IMR-90 (cell line): ENCODE measurements at regions not wholly inside any gene's neighbourhood (a gene's known extent, or its start where the extent isn't known, plus 50 kb on each side); places are given as distances from the start of the nearest gene placed in this dataset.
A peak's percentile ranks its signal among the peaks of the same experiment; 100 is the strongest.

Experiments
- ATAC-seq: fragments of 200-7000 bp; cut with Tn5 transposase; 2 replicates; pipeline ENCODE4 v1.9.1; 2020; ENCODE audit warnings: low read depth, mild to moderate bottlenecking, moderate library complexity
- BruUV-seq: library from RNA; stranded (reverse); fragments of 400-500 nt; replicated peaks from 2 replicates; lab custom pipeline; 2021; lab: Mats Ljungman, UMichigan
- CTCF ChIA-PET: fragments of 300-600 bp; formaldehyde crosslinking; extraction: SDS; loops from one replicate; lab custom pipeline; 2021; ENCODE audit warnings: antibody characterized with exemption; lab: Yijun Ruan, JAX
- POLR2A ChIA-PET: fragments of 300-600 bp; sonication (Branson Sonifier 250); formaldehyde crosslinking; loops from one replicate; lab custom pipeline; 2022; ENCODE audit warnings: antibody characterized with exemption; ENCODE audit not compliant: unreplicated experiment; lab: Charles Lee
- DNase-seq: peaks from one replicate; pipeline ENCODE4 v3.0.0; 2013
- H2AFZ ChIP-seq: replicated peaks from 2 replicates; pipeline ENCODE3; 2013; ENCODE audit warnings: low read length, mild to moderate bottlenecking; ENCODE audit not compliant: poor library complexity
- H2AK5ac ChIP-seq: 2 replicates; pipeline ENCODE4 v1.6.1; 2013; ENCODE audit warnings: low read depth, low read length, inconsistent platforms
- H2AK9ac ChIP-seq: replicated peaks from 2 replicates; pipeline ENCODE3; 2013; ENCODE audit warnings: mild to moderate bottlenecking, low read depth, low read length, moderate library complexity; ENCODE audit not compliant: poor library complexity
- H2BK120ac ChIP-seq: 2 replicates; pipeline ENCODE4 v1.6.1; 2013; ENCODE audit warnings: low read depth, low read length, inconsistent platforms
- H2BK15ac ChIP-seq: 3 replicates; pipeline ENCODE4 v1.6.1; 2013; ENCODE audit warnings: low read depth, low read length, inconsistent platforms
- H2BK20ac ChIP-seq: 2 replicates; pipeline ENCODE4 v1.6.1; 2013; ENCODE audit warnings: low read depth, mild to moderate bottlenecking, inconsistent platforms, low read length, moderate library complexity
- H2BK5ac ChIP-seq: 2 replicates; pipeline ENCODE4 v1.6.1; 2013; ENCODE audit warnings: mild to moderate bottlenecking, low read depth, low read length, inconsistent platforms; ENCODE audit not compliant: poor library complexity, severe bottlenecking
- H3K14ac ChIP-seq: replicated peaks from 2 replicates; pipeline ENCODE4 v1.6.1; 2013; ENCODE audit warnings: low read depth, low read length, inconsistent platforms
- H3K18ac ChIP-seq: 2 replicates; pipeline ENCODE4 v1.6.1; 2013; ENCODE audit warnings: low read depth, low read length, control low read depth
- H3K23ac ChIP-seq: 2 replicates; pipeline ENCODE4 v1.6.1; 2013; ENCODE audit warnings: low read depth, low read length, inconsistent platforms
- H3K27ac ChIP-seq: 2 replicates; pipeline ENCODE4 v1.5.1; 2013; ENCODE audit warnings: mild to moderate bottlenecking, control low read depth, low read length; ENCODE audit not compliant: insufficient read depth
- H3K27me3 ChIP-seq: 2 replicates; pipeline ENCODE4 v1.6.1; 2013; ENCODE audit warnings: low read length; ENCODE audit not compliant: control insufficient read depth, insufficient read depth
- H3K36me3 ChIP-seq: 2 replicates; pipeline ENCODE4 v1.6.1; 2013; ENCODE audit warnings: low read length, mixed read lengths; ENCODE audit not compliant: control insufficient read depth, insufficient read depth
- H3K4ac ChIP-seq: 2 replicates; pipeline ENCODE4 v1.6.1; 2013; ENCODE audit warnings: low read depth, low read length, inconsistent platforms
- H3K4me1 ChIP-seq: 2 replicates; pipeline ENCODE4 v1.6.1; 2013; ENCODE audit warnings: low read length, mixed read lengths; ENCODE audit not compliant: control insufficient read depth, insufficient read depth
- H3K4me2 ChIP-seq: 2 replicates; pipeline ENCODE4 v1.6.1; 2013; ENCODE audit warnings: low read depth, mild to moderate bottlenecking, control low read depth, low read length, moderate library complexity
- H3K4me3 ChIP-seq: 2 replicates; pipeline ENCODE4 v1.5.1; 2013; ENCODE audit warnings: low read depth, mild to moderate bottlenecking, control low read depth, low read length, moderate library complexity; ENCODE audit not compliant: insufficient read depth
- H3K56ac ChIP-seq: 2 replicates; pipeline ENCODE4 v1.6.1; 2013; ENCODE audit warnings: low read length, inconsistent platforms; ENCODE audit not compliant: insufficient read depth; ENCODE audit errors: extremely low read depth
- H3K79me1 ChIP-seq, 2 experiments: 2 replicates each; pipeline ENCODE4 v1.6.1; 2013; ENCODE audit warnings: low read length in 2 of 2, inconsistent platforms in 1 of 2, low read depth in 1 of 2
- H3K9ac ChIP-seq: 2 replicates; pipeline ENCODE4 v1.6.1; 2013; ENCODE audit warnings: low read depth, low read length, control low read depth
- H3K9me1 ChIP-seq: 2 replicates; pipeline ENCODE4 v1.6.1; 2013; ENCODE audit warnings: low read length, inconsistent platforms; ENCODE audit not compliant: insufficient read depth
- H3K9me3 ChIP-seq: 2 replicates; pipeline ENCODE4 v1.6.1; 2013; ENCODE audit warnings: low read length; ENCODE audit not compliant: control insufficient read depth, insufficient read depth
- H4K20me1 ChIP-seq: 2 replicates; pipeline ENCODE4 v1.6.1; 2013; ENCODE audit warnings: low read length, inconsistent platforms; ENCODE audit not compliant: insufficient read depth
- H4K5ac ChIP-seq: 2 replicates; pipeline ENCODE4 v1.6.1; 2013; ENCODE audit warnings: mild to moderate bottlenecking, low read depth, low read length, control low read depth
- H4K8ac ChIP-seq, 2 experiments: 2 replicates each; pipeline ENCODE4 v1.6.1; 2013; ENCODE audit warnings: low read depth in 2 of 2, low read length in 2 of 2, control low read depth in 1 of 2, inconsistent platforms in 1 of 2
- H4K91ac ChIP-seq: 2 replicates; pipeline ENCODE4 v1.6.1; 2013; ENCODE audit warnings: low read depth, low read length, inconsistent platforms; ENCODE audit not compliant: insufficient read depth
- FOS ChIP-seq: fragments of 150-350 bp; IDR thresholded peaks from 2 replicates; pipeline ENCODE4 v1.6.1; 2016; ENCODE audit warnings: low read depth, low read length
- MAFK ChIP-seq: IDR thresholded peaks from 2 replicates; pipeline ENCODE4 v1.6.1; 2012; ENCODE audit warnings: low read depth, low read length, improper control_type of control experiment
- RFX5 ChIP-seq: IDR thresholded peaks from 2 replicates; pipeline ENCODE4 v1.8.0; 2012; ENCODE audit warnings: low read depth, mild to moderate bottlenecking, low read length, moderate library complexity
- WGBS, 2 experiments: methylation state at CpG; one replicate each; pipeline versions ENCODE4 v1.1.5 to v1.1.7; 2013; ENCODE audit warnings: missing lambda C conversion rate in 2 of 2; ENCODE audit not compliant: insufficient read length in 1 of 2; ENCODE audit errors: extremely low coverage in 2 of 2; 5-methylcytosine and 5-hydroxymethylcytosine counted together
- dilution Hi-C: fragments of 300-500 bp; cut with HindIII; formaldehyde crosslinking; loops from one replicate; pipeline ENCODE4 v1.14.3; 2018; ENCODE audit warnings: low sequenced_read_pairs; ENCODE audit not compliant: unreplicated experiment
- in situ Hi-C: fragments of 300-500 bp; cut with MboI; formaldehyde crosslinking; loops from 3 replicates; pipeline ENCODE4 v1.14.3; 2019; ENCODE audit warnings: low sequenced_read_pairs, inconsistent platforms, mixed read lengths
- intact Hi-C: fragments of 100-400 bp; cut with micrococcal nuclease; formaldehyde crosslinking; loops from 2 replicates; pipeline ENCODE4 v1.10.0; 2022
- TF ChIP-seq, protein P1 (sequence below): conservative IDR thresholded peaks from 2 replicates; pipeline ENCODE4 v1.5.1; 2012; ENCODE audit warnings: mild to moderate bottlenecking, low read depth, low read length, improper control_type of control experiment

DNA sequence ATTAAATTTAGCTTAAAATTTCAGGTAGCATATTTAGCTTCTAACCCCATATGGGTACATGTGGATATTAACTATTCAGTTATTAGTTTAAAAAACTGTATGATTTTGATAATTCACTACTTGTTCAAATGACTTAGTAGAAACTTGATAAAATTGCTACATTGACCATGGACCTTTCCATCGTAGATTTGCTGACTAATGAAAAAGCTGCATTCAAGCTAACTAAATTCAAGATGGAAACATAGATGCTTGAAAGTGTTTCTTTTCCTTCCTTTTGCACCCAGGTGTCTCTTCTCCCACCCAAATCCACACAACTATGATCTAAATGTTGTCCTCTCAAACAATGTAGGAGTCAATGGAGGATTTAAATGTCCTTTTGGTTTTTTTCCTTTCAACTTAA lies 439.2 kb downstream of the TBC1D4 start:
- Histone ChIP-seq H3K4me2 (no peak overlapping the region), H3K27me3 (no peaks in the 10 kb centered on the region), H4K91ac (no peak overlapping the region), H3K36me3 (no peaks in the 10 kb centered on the region), H4K20me1 (no peaks in the 10 kb centered on the region), H3K79me1 (no peaks in the 10 kb centered on the region), H2AK9ac (no peak overlapping the region), H3K9me3 (no peaks in the 10 kb centered on the region), H3K4me1 (no peaks in the 10 kb centered on the region), H2BK5ac (no peak overlapping the region), H3K9me1 (no peaks in the 10 kb centered on the region), H2AK5ac (no peak overlapping the region), H3K14ac (no peak overlapping the region), H2BK15ac (no peak overlapping the region), H4K8ac (no peak overlapping the region), H2BK20ac (no peak overlapping the region), H2BK120ac (no peak overlapping the region), H3K23ac (no peak overlapping the region), H3K56ac (no peak overlapping the region), H3K4me3 (no peak overlapping the region), H3K4ac (no peak overlapping the region), H3K9ac (no peak overlapping the region), H3K27ac (no peak overlapping the region), H3K18ac (no peak overlapping the region), H4K5ac (no peak overlapping the region), H2AFZ (no peak overlapping the region)
- TF ChIP-seq RFX5: no peak
- TF ChIP-seq, protein P1, sequence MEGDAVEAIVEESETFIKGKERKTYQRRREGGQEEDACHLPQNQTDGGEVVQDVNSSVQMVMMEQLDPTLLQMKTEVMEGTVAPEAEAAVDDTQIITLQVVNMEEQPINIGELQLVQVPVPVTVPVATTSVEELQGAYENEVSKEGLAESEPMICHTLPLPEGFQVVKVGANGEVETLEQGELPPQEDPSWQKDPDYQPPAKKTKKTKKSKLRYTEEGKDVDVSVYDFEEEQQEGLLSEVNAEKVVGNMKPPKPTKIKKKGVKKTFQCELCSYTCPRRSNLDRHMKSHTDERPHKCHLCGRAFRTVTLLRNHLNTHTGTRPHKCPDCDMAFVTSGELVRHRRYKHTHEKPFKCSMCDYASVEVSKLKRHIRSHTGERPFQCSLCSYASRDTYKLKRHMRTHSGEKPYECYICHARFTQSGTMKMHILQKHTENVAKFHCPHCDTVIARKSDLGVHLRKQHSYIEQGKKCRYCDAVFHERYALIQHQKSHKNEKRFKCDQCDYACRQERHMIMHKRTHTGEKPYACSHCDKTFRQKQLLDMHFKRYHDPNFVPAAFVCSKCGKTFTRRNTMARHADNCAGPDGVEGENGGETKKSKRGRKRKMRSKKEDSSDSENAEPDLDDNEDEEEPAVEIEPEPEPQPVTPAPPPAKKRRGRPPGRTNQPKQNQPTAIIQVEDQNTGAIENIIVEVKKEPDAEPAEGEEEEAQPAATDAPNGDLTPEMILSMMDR: no peak
- TF ChIP-seq FOS: no peak
- peak; percentile 95 for TF ChIP-seq MAFK
- ATAC-seq (no peak), DNase-seq (no peak)
- dilution Hi-C loops (no loop called here), intact Hi-C loops (no loop called here), in situ Hi-C loops (no loop called here)
- no TSS peak for BruUV-seq
- ChIA-PET CTCF (no interaction called here), POLR2A (no interaction called here)
- no CpG with 5 or more reads among the region's 1 CpG for WGBS, 2 experiments
